Uterus (tissue), 3 donors: ENCODE measurements at regions not wholly inside any gene's neighbourhood (a gene's known extent, or its start where the extent isn't known, plus 50 kb on each side); places are given as distances from the start of the nearest gene placed in this dataset.

Experiments
- DNase-seq, 2 donors: peaks; one replicate each; pipeline ENCODE4 v3.0.0-alpha.2; 2019 to 2020
- H3K27ac ChIP-seq, 2 donors: fragments of 200-600 bp; sonication (generic); 1 replicate in 1 of 2; 2 replicates in 1 of 2; pipeline ENCODE4 v1.5.1; 2016 to 2018
- H3K27me3 ChIP-seq, 2 donors: fragments of 200-600 bp; sonication (generic); one replicate each; pipeline ENCODE4 v1.5.1; 2018 to 2019; ENCODE audit warnings: control low read depth in 1 of 2
- H3K36me3 ChIP-seq, 2 donors: fragments of 200-600 bp; sonication (generic); one replicate each; pipeline ENCODE4 v1.5.1; 2019; ENCODE audit warnings: control low read depth in 1 of 2
- H3K4me1 ChIP-seq, 2 donors: fragments of 200-600 bp; sonication (generic); one replicate each; pipeline ENCODE4 v1.5.1; 2018 to 2019; ENCODE audit warnings: control low read depth in 1 of 2
- H3K4me3 ChIP-seq, 2 donors: fragments of 200-600 bp; sonication (generic); 1 replicate in 1 of 2; 2 replicates in 1 of 2; pipeline ENCODE4 v1.5.1; 2018 to 2019; ENCODE audit warnings: mild to moderate bottlenecking in 1 of 2
- H3K9me3 ChIP-seq, 2 donors: fragments of 200-600 bp; sonication (generic); one replicate each; pipeline ENCODE4 v1.5.1; 2019; ENCODE audit warnings: control low read depth in 1 of 2
- CTCF ChIP-seq, 4 experiments: fragments of 200-600 bp in 2 of 4; fragments of 450-650 bp in 2 of 4; sonication (generic) in 2 of 4; IDR thresholded peaks; one replicate each; pipeline ENCODE4 v1.5.1; 2016 to 2019; ENCODE audit warnings: antibody characterized with exemption in 4 of 4, mild to moderate bottlenecking in 2 of 4, moderate library complexity in 1 of 4
- POLR2A ChIP-seq, 2 donors: fragments of 450-650 bp; IDR thresholded peaks; one replicate each; pipeline ENCODE4 v1.6.1; 2016; ENCODE audit warnings: antibody characterized with exemption in 2 of 2, mild to moderate bottlenecking in 1 of 2, moderate library complexity in 1 of 2
- intact Hi-C: fragments of 100-400 bp; cut with DNase I; formaldehyde crosslinking; loops from one replicate; pipeline ENCODE4 v1.15.1; 2023; ENCODE audit warnings: low total_unique reads
- donor health status: DM: yes; HTN: yes; CAD: no.

- Histone ChIP-seq H3K36me3 (no peaks in the 10 kb centered on the region), H3K9me3 (no peaks in the 10 kb centered on the region), H3K4me1 (no peaks in the 10 kb centered on the region), H3K4me3 (no peak overlapping the region), H3K27me3 (no peaks in the 10 kb centered on the region), H3K27ac (no peak overlapping the region)
- intact Hi-C loops = no loop called here
- no peak for DNase-seq
- TF ChIP-seq POLR2A (IDR thresholded peaks at IDR 0.05) (no peak), CTCF (IDR thresholded peaks at IDR 0.05) (no peak)
Observed at GRCh38 chr7:125511310-125511709, 581.7 kb upstream of the POT1 start.

DNA sequence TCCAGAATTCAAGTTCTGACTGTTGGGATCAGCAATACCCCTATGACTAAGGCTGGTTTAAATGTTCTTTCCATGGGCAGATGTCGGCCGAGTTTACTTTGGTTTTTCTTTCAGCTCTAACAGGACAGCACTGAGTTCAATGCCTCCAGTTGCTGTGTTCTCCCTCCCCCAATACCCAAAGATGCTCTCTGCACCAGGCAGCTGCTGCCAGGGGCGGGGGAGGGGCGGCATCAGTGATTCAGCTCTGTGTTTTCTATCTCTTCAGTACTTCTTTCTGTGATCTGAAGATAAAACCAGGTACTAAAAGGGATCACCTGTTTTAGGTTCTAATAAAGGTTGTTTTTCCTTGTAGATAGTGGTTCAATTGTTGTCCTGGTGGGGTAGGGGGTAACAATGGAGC is 576.7 kb upstream of the POT1 start:
- Histone ChIP-seq H3K27me3 (no peaks in the 10 kb centered on the region), H3K9me3 (no peaks in the 10 kb centered on the region), H3K4me1 (no peaks in the 10 kb centered on the region), H3K36me3 (no peaks in the 10 kb centered on the region), H3K4me3 (no peak overlapping the region), H3K27ac (no peak overlapping the region)
- DNase-seq = no peak
- intact Hi-C loops = no loop called here
- no peak for TF ChIP-seq CTCF (IDR thresholded peaks at IDR 0.05)
- no peak for TF ChIP-seq POLR2A (IDR thresholded peaks at IDR 0.05)

GRCh38 chr7:125504848-125505247 is 575.2 kb upstream of the POT1 start:
- H3K27me3 ChIP-seq = no peaks in the 10 kb centered on the region
- no peak overlapping the region for H3K27ac ChIP-seq
- no peak overlapping the region for H3K4me3 ChIP-seq
- no peaks in the 10 kb centered on the region for H3K36me3 ChIP-seq
- H3K9me3 ChIP-seq = no peaks in the 10 kb centered on the region
- no peak for TF ChIP-seq CTCF (IDR thresholded peaks at IDR 0.05)
- no peaks in the 10 kb centered on the region for H3K4me1 ChIP-seq
- no peak for DNase-seq
- intact Hi-C loops = no loop called here

GRCh38 chr7:125495997-125496396 is 566.4 kb upstream of the POT1 start:
- Histone ChIP-seq H3K9me3 (no peaks in the 10 kb centered on the region), H3K4me3 (no peak overlapping the region), H3K36me3 (no peaks in the 10 kb centered on the region), H3K4me1 (no peaks in the 10 kb centered on the region), H3K27ac (no peak overlapping the region), H3K27me3 (no peaks in the 10 kb centered on the region)
- TF ChIP-seq POLR2A (IDR thresholded peaks at IDR 0.05) (no peak), CTCF (IDR thresholded peaks at IDR 0.05) (no peak)
- intact Hi-C loops = no loop called here
- DNase-seq = no peak

DNA sequence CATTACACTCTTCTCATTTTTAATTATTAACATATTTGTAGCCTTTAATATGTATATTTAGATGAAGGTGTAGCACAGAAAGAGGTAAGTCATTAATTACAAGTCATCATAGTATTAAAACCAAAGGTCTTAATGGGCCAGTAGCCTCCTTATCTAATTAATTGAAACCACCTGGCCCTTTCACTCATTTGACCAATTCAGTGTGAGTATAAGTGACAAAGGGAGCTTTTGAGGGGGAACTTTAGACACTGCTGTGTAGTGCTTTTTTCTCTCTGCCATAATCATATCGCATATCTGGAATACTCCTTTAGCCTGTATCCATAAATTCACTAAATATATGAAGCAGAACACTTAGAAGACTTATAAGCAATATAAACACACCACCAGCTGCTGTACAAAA is 562.9 kb upstream of the POT1 start:
- H3K4me3 ChIP-seq = no peak overlapping the region
- TF ChIP-seq CTCF (IDR thresholded peaks at IDR 0.05) (no peak), POLR2A (IDR thresholded peaks at IDR 0.05) (no peak)
- intact Hi-C loops = no loop called here
- H3K36me3 ChIP-seq = no peaks in the 10 kb centered on the region
- DNase-seq = no peak
- no peaks in the 10 kb centered on the region for H3K9me3 ChIP-seq
- H3K27me3 ChIP-seq = no peaks in the 10 kb centered on the region
- no peak overlapping the region for H3K27ac ChIP-seq
- H3K4me1 ChIP-seq = no peaks in the 10 kb centered on the region
